Left hindlimb (tissue), 1 donor: ENCODE measurements at regions not wholly inside any gene's neighbourhood (a gene's known extent, or its start where the extent isn't known, plus 50 kb on each side); places are given as distances from the start of the nearest gene placed in this dataset.
"Not testable (repeated sequence)": the region's sequence is repeated elsewhere in the genome, so short reads cannot be mapped to it uniquely, and the experiment has no call there.

Source experiments
- DNase-seq: peaks from one replicate; pipeline ENCODE4 v3.0.0-alpha.2; 2018

DNA sequence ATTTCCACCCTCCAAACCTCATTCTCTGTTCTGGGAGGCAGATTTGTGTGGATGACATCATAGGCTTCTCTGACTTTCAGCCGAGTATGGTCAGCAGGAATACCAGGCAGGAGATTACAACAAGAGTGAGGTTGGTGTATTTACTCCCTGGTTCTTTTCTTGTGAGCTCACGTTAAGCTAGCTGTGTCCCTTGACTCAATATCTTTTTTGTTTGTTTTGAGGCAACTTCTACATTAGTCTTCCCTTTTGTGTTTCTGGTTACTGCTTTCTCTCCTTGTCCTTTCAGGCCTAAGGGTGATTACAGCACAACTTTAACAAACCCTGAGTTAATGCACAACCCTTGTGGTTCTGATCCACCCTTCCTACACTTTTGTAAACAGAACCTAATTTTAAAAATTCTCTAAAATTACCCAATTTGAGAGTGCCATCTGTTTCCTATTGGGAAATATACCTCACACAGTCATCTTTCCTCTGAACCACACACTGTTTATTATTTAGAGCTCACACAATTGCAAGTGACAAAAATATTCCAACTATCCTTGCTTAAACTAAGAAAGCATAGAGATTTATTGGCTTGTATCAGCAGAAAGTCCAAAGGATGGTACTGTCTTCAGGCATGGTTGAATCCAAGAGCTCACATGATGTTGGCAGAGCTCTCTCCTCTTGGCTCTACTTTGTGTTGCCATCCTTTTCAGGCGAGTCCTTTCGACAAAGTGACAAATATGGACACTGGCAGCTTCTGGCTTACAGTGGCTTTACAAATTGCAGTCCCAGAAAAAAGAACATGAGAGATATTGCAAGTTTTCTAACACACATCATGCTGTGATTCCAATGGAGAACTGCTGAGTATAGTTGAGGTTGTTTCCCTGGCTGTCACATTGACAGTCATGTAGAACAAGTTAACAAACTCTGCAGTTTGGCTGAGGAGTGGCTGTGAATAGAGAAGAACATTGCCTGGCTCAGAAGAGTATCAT is 150.5 kb upstream of the DDIT4L start:
- DNase-seq: no peak

DNA sequence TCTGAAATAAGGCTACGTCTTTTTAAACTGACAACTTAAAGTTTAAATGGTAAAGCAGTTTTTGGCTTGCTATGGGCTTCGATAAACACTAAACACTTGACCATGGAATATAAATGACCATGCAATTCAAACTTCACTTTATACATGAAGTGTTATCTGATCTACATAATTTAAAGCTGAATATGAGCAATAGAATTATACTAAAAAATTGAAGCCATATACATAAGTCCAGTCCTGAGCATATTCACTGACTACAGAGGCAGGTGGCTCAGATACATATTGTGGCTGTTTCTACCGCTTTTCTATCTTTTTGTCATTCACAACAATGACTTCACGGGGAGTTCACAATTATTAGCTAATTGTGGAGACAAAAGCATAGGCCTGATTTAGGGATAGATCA is 149.6 kb upstream of the DDIT4L start:
- no peak for DNase-seq

DNA sequence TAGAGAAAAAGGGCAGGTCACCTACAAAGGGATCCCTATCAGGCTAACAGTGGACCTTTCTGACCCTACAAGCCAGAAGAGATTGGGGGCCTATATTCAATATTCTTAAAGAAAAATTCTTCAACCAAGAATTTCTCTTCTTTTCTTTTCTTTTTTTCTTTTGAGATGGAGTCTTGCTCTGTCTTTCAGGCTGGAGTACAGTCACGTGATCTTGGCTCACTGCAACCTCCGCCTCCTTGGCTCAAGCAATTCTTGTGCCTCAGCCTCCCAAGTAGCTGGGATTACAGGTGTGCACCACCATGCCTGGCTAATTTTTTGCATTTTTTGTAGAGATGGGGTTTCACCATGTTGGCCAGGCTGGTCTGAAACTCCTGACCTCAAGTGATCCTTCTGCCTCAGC is 143.2 kb upstream of the DDIT4L start:
- DNase-seq: not testable (repeated sequence)

DNA sequence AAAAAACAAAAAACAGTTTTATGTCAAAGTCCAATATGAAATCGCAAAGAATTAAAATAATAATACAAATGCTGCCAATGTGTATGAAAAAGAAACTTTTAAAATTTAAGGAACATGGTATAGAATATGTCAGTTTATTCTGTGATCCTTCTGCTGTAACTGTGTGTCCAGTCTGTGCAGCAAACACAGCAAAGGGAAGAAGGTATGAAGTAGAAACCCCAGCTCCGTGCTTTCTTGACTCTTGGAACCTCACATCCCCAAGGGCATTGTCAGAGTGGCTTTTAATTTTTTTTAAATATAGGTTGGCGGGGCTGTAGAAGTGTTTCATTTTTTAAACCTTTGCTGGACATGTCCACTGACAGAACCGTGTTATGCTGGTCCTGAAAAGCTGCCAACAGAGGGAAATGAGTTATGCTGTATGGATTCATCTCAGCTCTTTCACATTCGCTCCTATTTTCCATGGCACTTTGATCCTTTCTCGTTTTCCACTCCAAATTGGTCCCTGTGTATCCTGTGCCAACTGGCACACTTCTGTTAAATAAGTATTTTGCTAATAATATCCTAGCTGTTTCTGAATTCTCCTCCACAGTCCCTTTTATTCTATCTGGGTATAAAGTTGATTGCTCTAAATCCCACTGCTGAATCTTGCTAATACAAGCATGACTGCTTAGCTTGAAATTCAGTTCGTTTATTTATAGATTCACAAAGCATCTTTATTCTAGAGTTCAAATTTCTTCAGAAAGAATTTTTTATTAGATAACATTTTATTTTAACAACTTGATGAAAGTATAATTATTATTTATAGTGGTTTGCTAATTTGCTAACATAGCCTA is 127.0 kb upstream of the DDIT4L start:
- peak; percentile 74 for DNase-seq

DNA sequence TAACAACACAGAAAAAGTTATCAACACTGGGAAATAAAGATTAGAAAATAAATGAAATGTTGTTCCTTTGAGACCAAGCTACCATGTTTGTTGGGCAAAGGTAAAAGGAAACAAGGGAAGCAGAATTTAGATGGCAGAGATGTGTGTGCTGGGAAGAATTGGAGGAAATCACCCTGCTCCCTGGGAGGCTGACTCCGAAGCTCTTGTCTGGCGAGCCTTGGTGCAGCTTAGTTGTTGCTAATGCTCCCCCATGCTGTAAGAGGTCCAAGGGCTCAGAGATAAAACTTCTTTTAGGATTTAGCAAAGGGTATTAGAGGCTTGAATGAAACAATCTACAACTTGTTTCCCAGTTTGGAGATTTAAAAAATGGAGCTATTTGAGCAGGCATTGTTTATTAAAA is 123.8 kb upstream of the DDIT4L start:
- no peak for DNase-seq

DNA sequence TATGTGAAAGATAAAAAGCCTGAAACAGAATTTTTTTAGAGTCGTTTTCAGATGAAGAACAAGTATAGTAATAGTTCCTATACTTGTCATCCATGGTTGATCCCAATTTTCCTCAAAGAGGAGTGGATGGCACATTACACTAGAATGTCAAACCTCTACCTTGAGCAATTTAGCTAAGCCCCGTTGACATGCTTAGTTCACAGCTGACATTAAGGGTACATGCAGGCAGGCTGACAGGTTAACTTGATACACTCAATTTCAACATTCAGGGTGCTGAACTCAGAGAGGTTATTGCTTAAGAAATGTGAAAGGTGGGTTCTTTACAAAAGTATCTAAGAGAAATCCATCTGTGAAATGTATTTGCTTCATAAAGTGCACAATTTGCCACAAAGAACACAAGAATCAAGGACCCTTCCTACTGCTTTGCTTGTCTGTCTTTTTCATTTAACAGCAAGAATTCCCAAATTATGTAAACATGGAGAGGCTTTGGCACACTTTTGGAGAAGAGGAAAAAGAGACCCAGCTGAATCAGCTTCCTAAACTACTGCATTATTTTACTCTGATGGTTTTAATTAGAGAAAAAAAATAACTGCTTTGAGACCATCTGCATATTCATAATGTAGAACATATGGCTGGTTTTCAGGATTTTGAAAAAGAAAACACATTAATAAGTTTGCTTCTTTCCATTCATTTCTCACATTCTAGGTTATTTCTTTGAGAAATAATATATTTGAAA is 122.5 kb upstream of the DDIT4L start:
- no peak for DNase-seq

DNA sequence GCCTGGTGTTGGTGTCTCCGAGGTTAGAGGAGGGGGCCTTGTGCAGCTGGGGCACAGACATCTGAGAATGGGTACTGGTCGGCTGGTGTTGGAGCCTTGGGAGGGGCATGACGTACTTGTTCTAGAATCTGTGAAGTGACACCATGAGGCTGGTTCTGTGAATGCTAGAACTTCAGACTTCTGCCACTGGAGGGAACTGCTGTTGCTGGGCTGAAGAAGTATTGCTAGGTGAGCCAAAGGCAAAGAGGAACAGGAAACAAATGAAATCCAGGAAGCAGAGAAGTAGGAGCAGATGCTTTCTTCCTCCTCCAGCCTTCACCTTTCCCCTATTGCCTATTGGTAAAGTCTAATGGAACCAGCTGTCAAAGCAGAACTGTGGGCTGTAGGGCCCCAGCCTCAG is 120.9 kb upstream of the DDIT4L start:
- DNase-seq: no peak

DNA sequence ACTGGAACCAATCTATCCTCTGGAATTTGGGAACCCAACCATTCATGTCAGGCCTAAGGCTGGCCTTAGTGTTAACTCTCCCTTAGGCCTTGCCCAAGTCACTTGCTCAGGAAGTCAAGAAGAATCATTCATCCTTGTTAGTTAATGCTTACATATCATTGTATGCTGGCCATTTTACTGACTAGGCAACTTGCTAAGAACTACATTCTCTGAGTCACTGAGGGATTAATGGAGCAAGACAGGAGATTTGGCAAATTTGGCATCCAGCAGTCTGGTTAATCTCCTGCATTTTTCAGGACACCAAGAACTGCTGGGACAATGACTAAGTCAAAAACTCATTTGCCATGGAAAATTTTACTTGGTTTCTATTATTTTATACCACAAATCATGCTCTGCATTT is 115.8 kb upstream of the DDIT4L start:
- no peak for DNase-seq

DNA sequence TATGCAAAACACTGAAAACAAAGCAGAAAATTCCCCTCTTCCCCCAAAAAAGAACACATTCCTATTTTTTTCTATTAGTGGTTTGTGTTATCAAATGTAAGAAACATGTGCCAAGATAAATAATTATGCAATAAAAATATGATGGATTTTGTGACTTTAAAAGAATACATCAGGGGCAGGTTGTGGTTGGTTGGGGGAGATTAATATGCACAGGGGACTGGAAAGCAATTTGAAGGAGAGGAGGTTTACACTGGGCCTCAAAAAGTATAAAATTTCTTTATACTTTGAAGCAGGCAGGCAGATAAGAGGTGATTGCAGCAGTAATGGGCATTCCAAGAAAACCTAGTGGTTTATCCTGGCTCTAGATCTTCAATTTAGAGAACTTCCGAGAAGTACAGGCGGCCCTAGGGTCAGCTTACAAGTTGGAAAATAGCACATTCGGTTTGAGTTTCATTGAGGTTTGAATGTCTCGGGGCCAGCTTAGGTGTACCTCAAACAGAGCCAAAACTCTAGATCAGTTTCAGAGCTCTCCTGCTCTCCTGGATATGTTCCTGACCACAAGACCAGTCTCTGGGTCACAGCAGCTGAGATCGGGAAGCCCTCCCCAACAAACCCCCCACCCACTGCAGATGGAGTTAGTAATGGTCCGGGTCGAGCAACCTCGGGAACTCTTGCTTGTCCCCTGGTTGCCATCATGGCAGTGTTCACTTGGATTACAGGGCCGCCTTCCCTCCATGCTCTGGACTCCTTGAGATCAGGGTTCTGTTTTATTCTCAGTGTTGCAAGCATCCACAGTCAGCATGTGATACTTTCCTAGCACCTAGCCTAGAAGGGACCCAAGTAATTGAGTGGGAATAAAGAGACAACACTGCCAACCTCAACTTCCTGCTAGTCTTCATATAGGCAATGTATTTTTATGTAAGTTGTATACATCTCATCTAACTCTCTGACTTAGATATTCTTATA is 112.1 kb upstream of the DDIT4L start:
- DNase-seq: no peak

DNA sequence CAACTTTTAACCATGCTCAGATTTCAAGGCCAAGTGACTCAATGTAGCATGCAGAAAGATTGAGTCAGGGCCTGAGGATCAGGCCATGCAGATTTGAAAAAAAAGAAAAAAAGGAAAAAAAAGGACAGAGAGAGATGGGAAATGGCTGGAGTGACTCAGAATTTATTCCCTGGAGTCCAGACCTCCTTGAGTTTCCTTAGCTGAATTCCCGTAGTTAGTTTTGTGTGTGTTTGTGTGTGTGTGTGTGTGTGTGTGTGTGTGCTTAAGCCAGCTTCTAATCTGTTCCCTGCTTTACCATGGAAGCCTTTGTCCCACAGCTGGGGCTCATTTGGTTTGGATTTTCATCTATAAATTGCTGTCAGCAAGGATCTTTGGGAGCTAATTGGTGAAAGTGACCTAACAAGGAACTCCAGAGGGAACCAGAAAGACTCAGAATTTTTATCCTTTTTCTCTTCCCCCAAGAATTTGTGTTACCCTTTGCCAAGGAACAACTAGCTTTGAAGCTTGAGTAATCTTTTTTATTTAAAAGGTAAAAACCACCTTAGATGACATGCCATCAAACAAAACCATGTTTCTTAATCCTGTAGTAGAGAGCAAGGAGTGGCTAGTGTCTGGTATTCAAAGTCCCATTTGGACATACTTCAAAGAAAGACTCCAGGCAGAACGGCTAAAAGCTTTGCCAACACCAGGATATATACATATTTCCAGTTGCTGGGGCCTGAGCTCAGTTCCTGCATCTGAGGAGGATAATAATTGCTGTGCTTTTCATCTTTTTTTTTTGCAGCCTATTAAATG is 109.0 kb upstream of the DDIT4L start:
- peak; percentile 66 for DNase-seq

DNA sequence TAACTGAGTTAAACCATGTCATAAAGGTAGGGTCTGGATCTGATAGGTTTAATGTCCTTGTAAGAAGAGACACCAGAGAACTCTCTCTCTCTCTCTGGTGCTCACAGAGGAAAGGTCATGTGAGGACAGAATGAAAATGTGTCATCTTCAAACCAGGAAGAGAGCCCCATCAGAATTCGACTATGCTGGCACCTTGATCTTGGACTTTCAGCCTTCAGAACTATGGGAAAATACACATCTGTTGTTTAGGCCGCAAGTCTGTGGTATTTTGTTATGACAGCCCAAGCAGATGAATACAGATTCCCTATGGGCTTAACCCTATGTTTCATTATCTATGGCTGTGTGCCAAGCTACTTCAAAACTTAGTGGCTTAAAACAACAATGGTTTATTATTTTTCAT is 105.5 kb upstream of the DDIT4L start:
- no peak for DNase-seq

DNA sequence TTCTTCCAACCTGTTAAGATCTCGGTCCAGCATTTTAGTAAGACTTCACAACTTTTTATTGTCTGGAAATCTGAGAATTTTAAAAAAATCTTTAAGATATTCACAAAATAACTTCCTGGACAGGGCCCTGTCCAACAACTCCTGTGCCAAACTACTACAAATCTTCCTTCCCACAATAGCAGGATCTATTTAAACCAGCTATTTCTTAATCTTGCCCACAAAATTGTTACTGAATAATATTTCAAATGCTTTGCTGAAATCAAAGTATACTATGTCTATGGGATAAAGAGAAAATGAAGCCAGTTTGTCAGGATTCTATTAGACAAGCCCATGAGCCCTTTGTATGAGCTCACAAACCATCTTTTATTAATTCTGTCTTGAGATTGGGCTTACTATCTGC is 104.1 kb upstream of the DDIT4L start:
- DNase-seq: no peak

DNA sequence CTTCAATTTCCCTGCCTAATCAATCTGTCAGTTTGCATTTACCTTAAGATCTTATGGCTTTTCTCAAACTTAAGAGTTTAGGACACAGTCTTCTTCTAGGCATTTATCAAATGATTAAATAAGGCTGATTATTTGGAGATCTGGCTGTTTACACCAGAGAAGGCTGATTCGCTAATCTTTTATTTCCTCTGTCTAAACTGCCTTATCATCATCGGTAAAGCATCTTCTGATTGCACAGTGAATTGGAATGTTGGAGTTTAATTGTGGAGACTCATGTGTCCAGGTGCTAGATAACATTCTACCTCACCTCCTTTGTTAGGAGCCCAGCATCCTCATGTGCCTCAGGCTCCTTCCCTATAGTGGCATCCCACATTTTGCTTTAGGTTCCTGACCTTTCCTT is 100.3 kb upstream of the DDIT4L start:
- DNase-seq: no peak

DNA sequence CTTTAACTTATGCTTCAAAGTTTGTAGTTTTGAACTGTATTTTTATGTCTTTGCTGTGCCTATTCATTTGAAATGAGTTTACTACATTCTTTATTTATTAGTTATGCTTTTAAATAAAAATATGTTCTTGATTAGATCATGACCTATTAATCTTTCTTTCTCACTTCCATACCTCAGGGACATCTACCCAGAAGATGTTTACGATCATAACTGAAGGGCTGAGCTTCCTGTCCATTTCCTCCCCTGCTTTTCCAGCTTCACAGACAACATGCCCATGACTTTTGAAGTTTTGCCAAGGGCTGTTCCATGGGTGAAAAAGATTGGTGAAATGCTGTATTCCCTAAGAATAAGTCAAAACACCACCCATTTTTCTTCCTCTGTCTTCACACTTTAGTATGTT is 99.7 kb upstream of the DDIT4L start:
- DNase-seq: no peak

DNA sequence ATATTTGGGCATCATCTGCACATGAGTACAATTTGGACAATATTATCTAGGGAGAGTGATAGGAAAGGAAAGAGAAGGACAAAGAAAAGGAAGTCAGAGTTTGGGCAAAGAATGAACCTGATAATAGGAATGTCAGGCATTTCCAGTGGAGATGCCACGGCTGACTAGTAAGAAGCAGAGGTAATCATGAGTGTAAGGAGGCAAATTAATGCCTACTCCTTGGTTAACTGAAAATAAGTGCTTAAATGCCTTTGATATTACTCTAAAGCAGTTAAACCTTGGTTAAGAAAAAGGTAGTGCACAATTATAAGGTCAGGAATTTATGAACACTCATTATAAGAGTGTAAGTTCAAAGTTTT is 99.2 kb upstream of the DDIT4L start:
- DNase-seq: no peak

DNA sequence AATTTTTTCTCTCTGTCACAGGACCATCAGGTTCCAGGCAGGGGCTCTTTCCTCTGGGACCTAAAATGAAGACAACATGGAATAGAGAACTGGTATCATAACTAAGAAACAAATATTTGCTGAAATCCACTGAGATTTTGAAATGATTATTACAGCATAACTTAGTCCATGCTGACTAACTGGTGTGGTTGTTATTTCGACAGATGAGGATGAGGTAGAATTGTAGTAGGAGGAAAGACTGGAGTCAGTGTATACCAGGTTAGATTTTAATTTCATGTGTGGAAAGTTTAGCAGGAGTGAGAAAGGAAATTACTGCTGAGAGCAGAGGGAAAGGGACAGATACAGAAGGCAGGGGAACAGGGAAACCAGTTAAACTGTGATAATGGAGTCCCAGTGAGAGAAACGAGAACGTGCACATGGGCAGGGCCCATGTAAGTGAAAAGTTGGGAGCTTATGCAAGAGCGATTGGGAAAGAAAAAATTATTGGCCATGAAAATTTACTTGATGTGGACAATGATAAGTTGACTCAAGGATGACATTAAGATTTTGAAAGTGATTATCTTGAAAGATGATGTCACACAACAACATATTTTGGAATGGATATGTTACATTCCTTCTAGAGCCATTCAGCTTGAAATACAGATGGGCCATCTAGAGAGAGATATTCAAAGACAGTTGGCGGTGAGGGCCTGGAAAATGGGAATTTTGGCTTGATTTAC is 98.7 kb upstream of the DDIT4L start:
- no peak for DNase-seq

DNA sequence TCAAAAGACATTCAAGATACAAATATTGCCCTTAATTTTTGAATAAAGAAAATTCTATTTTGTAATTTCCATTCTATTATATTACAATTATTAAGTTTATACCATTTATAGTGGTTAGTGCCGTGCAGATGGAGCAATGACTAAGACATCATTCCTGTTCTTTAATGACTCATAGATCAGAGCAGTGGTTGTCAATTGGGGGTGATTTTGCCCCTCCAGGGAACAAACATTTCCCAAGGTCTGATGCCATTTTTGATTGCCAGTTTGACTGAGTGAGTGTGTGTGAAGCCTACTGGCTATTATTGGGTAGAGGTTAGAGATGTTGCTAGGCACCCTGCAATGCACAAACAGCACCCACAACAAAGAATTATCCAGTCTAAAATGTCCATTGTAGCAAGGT is 97.9 kb upstream of the DDIT4L start:
- no peak for DNase-seq

DNA sequence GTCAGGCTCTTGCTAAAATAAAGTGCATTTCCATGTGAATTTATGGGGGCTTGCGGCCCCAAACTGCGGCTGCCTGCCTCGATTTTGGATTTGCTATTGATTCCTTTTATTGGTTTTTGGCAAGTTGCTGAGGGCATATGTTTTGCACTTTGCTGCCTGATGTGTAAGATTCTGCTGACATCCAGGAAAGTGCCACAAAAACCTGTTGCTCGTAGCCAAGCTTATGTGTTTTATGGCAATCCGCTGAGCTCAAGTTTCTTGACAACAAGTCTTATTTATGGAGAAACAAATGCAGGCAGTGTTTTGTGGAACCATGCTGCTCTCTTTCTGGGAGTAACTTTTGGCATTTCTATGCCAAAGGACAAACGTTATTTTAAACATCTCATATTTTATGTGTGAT is 97.3 kb upstream of the DDIT4L start:
- DNase-seq: peak; percentile 38

DNA sequence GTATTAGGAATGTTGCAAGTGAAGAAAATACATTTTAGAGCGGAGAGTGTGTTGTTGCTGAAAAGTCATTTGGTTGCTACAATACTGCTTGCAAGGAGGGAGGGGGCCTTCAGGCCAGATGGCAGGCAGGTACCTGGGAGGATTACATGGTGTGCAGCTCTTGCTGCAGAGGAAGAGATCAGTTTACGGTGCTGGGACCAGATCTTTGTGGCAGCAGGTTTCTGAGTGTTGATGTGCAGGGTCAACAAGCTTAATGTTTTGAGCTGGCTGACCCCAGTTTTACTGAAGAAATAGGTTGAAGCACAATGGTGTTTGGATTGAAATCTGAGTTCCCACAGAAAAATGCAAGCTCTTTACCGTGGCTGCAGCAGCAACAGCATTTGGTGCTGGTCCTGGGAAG is 96.4 kb upstream of the DDIT4L start:
- DNase-seq: peak; percentile 38

DNA sequence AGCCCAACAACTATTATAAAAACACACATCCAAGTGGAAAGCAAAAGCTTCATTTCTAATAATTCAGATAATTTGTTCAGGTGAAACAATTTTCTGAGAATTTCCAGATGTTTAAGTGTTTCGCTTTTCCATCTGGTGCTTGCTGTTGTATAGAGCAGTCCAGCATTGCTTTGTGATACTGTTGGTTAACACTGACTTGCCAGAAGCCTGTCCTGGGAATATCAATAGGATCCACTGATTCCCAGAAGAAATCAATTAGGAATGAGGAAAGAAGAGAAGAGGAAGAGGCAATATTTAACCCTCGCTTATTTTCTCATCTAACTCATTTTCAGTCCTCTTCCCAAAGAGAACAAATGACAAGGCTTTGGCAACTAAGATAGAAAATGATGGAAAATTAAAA is 94.9 kb upstream of the DDIT4L start:
- DNase-seq: no peak
